ENCODE measurements at regions not wholly inside any gene's neighbourhood (a gene's known extent, or its start where the extent isn't known, plus 50 kb on each side); places are given as distances from the start of the nearest gene placed in this dataset.
"Not testable (repeated sequence)": the region's sequence is repeated elsewhere in the genome, so short reads cannot be mapped to it uniquely, and the experiment has no call there.

DNA sequence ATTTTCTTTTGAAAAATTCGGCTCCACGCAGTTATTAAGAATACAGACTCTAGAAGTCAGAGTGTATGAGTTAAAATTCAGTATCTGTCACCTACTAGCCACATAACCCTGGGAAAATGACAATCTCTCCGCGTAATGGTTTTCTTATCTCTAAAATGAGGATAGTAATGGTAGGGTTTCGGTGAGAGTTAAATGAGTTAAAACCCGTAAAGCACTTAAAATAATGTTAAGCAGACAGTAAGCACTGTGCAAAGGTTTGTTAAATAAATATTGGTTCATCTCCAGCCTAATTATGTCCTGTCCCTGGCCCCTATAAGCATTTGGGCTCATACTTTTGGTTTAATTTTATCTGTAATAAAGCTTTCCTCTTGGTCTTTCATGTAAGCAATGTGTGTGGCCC is 350.8 kb upstream of the GRIA3 start:
- DNase-seq, result no peak

DNA sequence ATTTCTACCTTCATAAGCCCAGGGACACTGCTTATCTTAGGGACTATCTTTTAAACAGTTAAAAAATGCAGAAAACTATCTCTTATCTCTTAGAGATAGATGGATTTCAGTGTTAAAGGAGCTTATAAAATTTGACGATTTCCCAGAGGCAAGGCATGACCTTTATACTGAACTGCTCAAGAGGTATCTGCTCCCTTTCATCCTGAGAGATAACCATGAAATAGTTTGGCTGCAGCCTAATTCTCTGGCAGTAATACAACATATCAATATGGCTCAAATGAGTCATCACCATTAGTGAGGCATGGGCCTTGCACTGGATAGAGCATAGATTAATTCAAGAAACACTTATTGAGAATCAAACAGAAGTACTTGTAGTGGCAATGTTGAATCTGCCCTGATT is 348.2 kb upstream of the GRIA3 start:
- DNase-seq, result no peak

DNA sequence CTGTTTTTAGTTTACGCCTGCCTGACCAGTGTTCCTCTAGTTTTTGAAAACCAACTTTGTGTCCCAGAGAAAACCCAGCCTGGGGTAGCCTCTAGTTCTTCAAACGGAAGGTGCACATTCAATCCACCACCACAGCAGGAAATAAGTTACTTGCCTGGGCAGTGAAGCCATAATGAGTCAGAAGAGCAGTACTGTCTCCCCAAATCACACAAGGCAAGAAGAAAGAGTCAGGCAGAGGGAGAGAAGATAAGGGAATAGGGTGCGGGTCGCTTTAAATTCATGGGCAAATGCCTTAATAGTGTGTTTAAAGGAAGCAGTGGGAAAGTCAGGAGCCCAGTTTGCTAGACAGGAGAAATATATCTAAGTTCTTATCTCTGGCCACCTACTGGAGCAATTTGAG is 333.8 kb upstream of the GRIA3 start:
- no peak for DNase-seq

DNA sequence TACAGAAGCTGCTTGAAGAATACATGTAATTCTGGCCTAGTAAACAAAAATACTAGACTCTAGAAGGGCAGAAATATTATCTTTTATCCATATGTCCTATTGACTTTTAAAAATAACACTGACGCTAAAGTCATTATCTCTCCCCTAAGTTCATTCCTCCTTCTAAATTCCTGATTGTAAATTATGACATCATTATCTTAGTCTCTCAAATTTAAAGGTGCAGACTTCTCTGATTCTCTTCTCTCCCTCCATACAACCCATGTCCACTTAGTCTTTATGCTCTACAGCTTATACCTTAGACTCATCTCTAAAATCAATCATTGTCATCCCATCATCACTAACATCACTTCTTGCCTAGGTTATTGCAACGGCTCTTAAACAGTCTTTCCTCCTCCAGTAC is 327.9 kb upstream of the GRIA3 start:
- DNase-seq, result no peak

DNA sequence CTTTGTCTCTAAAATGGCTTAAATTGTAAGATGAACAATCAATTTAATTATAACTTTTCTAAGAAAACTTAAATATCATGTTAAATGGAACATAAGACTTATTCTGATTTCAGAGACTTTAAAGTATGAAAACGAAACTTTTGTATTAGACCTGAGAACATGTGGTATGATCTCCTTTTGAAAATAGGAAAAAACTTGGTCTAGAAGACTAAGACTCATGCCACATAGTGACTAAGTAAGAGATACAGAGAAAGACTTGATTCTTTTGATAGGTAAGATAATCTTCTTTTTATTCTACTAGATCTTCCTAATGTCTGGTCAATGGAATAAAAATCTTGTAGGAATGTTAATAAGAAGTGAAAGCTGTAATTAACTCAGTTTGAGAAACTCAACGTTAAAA is 326.3 kb upstream of the GRIA3 start:
- no peak for DNase-seq

DNA sequence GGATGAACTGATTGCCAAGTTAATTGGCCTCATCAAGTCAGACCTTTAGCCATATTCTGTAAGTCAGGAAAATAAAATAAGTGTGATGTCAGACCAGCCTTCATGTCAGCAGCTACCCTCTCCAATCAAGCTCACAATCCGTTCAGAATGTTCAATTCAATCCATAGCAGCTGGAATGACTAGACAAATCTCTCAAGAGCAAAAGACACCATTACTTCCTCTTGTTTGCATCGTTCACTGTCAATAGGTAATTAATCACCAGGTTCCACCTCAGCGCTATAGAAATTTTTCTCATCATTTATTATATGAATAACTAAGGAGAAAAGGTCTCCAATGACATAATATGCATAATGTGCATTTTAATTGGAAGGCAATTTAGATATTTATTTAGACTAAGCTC is 321.0 kb upstream of the GRIA3 start:
- DNase-seq, result no peak

DNA sequence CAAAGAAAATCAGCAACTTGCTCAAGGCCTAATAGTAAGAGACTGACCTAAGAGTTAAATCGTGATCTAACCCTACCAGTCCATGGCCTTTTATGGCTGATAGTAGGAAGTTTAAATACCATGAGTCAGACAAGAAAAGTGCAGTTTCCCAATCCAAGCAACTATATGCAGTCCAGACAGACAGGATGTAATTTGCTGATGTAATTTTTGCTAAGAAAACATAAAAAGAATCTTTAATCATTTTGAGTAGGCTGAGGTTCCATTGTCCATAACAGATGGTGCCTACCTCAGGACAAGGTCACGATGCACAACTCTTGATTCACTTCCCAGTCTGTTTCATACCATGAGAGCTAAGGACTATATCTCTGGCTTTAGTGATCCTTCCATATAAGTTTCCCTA is 317.5 kb upstream of the GRIA3 start:
- DNase-seq, result no peak

DNA sequence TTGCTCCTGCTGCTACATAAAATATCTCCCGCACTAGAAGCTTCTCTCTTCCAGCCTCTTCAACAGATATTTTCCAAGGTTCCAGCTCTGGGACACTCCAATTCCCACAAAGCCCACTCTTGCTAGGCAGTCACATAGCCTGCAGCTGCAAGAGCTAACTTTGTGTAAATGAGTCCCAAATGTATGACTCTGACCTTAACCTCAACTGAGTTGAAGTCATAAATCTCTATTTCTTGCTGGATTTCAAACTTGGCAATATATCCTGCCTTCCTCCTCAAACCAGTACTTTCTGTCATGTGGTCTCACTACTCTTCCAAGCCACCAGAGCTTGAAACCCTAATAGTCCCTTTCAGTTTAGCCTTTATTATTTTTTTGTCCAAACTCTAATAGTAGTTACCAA is 315.4 kb upstream of the GRIA3 start:
- DNase-seq, result no peak

DNA sequence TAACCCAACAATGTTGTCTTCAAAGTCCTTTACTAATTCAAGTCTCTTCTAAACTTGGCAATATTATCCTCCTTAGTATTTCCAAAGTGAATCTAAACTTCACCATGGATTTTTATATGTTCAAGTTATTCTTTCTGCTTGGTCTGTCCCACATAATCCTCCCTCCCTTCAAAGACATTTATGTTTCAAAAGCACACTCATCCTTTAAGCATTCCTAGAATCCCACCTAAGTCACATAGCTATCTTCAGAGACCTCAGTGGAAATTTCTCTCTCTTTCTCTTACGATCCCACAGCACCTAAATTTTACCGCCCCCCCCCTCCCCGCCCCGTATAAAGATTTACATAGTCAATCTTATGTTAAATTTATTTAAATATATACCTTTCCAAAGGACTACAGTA is 314.9 kb upstream of the GRIA3 start:
- DNase-seq, result no peak

DNA sequence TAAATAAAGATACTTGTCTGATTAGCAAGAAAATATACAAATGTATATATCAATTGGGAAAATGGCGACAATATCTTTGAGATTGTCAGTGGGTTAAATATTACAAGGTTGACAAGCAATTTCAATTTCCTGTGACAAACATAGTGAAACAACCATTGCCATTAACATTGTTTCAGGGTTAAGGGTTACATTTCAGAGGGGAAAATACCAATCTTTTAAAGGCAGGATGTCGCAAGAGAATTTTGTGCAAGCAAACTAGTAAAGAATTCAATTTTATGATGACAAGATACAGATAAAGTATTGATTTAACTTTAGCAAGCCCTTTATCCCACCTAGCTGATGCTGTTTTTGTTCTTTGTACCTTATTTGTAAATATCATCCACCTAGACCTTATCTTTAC is 305.8 kb upstream of the GRIA3 start:
- DNase-seq, result no peak

DNA sequence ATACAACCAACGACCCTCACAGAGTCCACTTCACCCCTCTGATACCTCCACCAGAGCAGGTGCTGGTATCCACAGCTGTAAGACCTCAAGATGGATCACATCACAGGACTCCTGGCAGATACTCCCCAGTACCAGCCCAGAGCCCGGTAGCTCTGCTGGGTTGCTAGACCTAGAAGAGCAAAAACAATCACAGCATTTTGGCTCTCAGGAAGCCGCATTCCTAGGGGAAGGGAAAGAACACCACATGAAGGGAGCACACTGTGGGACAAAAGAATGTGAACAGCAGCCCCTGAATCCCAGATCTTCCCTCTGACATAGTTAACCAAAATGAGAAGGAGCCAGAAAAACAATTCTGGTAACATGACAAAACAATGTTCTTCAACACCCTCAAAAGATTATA is 303.1 kb upstream of the GRIA3 start:
- DNase-seq, result no peak

DNA sequence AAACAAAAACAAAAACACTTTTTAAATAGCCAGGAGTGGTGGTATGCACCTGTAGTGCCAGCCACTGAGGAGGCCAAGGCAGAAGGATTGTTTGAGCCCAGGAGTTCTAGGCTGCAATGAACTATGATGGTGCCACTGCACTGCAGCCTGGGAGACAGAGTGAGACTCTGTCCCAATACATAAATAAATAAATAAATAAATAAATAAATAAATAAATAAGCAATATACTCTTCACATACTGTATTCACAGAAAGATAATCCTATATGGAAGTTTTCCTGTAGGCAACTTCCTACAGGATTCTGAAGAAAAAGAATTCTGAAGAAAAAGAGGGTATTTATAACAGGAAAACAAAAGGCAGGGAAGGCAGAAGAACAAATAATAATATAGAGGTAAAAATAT is 293.3 kb upstream of the GRIA3 start:
- DNase-seq, result no peak

DNA sequence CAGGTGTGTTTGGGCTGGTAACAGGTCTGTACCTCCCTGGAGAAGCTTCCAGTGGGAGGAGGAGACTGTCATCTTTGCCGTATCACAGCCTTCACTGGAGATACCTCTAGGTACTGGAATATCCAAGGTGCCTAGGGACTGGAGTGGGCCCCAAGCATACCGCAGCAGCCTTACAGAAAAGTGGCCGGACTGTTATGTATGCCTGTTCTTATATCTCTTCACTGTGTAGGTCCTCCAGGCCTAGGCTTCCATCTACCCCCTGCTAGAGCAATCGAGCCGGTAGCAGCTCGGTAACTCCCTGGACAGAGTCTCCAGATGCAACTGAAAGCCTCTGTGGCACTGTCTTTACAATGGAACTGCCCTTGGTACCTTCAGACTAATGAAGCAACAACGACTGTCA is 277.4 kb upstream of the GRIA3 start:
- DNase-seq, result no peak

DNA sequence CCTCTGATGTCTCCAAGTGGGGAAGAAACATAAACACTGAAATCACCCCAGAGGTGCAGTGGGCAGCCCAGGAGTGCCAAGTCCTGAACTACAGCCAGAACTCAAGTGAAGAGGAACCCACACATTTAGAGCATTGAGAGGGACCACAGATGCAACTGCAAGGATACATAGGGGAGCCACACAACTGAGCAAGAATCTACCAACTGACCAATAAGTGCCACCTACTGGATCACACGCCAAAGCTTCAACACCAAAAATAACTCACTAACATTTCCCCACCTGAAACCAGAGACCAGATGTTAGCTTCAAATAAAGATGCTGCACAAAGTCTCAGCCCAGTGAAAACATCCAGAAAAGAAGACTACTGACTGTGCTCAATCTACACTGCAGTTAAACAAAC is 276.7 kb upstream of the GRIA3 start:
- no peak for DNase-seq

DNA sequence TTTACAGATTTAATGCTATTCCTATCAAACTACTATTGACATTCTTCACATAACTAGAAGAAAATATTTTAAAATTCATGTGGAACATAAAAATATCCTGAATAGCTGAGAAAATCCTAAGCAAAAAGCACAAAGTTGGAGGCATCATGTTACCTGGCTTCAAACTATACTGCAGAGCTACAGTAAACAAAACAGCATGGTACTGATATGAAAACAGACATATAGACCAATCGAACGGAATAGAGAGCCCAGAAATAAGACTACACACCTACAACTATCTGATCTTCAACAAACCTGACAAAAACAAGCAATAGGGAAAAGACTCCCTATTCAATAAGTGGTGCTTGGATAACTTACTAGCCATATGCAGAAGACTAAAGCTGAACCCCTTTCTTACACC is 273.4 kb upstream of the GRIA3 start:
- DNase-seq, result no peak

DNA sequence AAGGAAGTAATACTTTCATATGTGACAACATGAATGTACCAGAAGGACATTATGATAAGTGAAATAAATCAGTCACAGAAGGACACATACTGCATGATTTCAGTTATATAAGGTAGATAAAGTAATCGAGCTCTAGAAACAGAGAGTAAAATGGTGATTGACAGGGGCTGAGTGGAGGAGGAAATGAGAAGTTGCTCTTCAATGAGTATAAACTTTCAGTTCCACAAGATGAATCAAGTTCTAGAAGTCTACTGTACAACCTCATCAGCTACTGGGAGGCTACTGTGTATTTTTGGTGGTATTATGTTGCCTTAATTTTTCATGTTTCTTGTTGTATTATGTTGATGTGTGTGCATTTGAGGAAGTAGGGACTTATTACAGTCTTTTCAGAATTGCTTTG is 270.9 kb upstream of the GRIA3 start:
- no peak for DNase-seq

DNA sequence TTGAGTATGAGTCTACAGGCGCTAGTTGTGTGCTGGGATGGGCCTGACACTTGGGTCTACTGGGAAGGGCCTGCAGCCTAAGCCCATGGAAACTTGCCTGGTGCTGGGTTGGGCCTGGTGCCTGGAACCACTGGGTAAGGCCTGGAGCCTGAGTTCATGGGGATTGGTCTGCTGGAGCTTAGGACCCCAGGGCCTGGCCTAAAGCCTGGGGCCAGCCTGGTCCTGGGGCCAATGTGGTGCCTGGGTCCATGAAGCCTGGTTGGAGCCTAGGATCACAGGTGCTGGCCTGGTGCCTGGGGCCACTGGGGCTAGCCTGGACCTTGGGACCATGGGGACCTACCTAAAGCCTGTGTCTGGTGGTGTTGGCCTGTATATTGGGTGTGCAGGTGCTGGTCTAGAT is 270.3 kb upstream of the GRIA3 start:
- no peak for DNase-seq

DNA sequence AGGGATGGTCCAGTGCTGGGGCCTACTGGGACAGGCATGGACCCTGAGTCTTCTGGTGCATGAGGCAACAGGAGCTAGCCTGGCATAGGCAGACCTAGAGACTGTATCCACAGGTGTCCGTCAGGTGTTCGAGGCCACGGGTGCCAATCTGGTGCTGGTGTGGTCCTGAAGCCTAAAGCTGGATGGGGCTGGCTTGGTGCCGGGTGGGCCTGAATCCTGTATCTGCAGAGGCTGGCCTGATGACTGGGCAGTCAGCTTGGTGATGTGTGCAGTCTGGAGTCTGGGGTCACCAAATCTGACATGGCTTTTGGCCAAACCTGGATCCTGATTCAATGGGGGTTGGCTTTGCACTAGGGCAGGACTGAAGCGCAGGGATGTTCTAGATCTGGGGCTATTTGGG is 269.8 kb upstream of the GRIA3 start:
- no peak for DNase-seq

DNA sequence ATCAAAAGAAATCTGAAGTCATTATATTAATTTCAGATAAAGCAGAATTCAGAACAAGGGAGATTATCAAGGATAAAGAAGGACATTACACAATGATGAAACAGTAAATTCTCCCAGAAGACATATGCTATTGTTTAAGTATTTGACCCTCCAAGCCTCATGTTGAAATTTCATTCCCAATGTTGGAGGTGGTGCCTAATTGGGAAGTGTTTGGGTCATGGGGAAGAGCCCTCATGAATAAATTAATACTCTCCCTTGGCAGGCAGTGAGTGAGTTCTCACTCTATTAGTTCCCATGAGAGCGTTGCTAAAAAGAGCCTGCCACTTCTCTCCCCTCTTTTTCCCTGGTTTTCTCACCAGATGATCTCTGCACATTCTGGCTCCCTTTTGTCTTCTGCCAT is 249.9 kb upstream of the GRIA3 start:
- no peak for DNase-seq

DNA sequence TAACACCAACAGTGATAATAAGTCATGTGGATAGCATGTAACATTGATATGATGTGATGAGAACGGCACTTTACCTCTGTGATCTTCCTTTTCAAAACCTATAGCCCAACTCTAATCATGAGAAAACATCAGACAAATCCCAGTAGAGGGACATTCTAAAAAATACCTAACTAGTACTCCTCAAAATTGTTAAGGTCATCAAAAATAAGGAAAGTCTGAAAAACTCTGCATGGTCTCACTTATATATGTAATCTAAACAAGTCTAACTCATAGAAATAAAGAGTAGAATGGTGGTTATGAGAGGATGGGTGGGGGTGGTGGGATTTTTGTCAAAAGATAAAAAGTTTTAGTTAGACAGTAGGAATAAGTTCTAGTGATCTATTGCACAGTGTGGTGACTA is 243.9 kb upstream of the GRIA3 start:
- DNase-seq, result no peak

DNA sequence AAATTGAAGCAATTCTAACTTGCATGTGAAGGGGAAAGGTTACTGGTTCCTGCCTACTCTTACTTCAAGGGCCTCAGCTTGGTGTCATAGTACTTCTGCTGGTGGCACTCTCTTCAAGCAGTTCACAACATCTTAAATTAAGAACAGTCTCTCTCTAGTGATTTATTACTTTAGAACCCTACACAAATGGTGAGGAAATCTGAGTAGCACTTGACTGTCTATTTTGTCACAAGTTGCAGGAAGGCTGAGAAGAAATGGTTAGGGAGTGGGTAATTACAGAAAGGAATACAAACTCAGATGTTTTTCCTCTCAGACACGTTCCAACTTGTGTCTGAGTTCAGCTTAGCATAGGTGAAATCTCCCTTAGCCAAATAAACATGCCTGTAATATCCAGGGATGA is 242.3 kb upstream of the GRIA3 start:
- no peak for DNase-seq

DNA sequence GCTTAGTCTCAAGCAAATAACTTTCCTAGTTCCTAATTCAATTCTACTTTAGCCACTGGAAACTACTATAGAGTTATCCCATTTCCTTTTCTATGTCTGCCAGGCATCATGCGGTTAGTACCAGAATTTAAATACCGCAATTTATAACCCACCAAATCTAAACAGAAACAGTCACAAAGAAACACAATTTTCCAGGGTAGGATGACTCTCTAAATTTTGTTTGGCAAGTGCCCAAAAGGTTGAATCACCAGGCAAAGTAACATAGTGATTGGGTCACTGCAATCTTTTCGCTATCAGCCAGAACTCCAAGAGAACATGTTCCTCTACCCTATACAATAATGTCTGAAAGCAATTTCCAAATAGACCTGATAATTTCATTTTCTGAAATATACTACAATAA is 240.2 kb upstream of the GRIA3 start:
- DNase-seq, result no peak

DNA sequence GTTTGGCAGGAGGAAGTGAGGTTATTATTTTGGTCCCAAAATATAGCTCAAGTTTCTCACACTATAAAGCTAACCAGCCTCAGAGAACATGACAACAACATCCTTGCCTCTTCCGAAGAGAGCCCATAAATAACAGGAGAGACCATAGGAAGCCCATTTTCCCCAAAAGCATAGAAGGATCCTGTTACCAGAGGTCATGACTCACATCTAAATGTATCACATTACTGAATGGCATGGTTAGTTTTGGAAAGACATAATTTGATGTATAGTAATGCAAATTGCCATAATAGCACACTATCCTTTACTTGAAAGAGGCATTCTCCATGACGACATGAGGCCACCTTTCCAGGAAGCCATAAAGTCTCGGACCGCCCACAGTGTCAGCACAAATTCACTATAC is 238.8 kb upstream of the GRIA3 start:
- no peak for DNase-seq

DNA sequence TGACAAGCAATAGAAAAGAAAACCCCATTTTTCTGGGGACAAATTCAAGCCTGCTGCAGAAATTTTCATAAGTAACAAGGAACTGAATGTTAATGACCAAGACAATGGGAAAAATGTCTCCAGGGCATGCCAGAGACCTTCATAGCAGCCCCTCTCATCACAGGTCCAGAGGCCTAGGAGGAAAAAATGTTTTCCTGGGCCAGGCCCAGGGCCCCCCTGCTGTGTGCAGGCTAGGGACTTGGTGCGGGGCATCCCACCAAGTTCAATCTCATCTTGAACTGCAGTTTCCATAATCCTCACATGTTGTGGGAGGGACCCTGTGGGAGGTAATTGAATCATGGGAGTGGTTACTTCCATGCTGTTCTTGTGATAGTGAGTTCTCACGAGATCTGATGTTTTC is 211.5 kb upstream of the GRIA3 start:
- DNase-seq, result no peak

DNA sequence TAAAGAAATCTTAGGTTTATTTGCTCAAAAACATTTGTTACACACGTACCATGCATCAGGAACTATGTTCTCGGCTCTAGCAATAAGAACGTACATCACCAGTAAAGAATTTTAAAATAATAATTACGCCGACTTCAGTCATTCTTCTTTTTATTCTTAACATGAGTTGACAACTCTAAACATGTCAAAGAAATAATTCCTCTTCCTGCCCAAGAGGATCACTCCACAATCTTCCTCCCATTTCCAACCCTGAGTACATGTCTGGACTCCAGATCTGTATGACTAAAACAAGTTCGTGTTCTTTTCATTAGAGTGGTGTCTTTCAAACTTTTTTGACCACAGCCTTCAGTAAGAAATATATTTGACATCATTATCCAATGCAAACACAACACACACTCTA is 201.6 kb upstream of the GRIA3 start:
- DNase-seq, result no peak

DNA sequence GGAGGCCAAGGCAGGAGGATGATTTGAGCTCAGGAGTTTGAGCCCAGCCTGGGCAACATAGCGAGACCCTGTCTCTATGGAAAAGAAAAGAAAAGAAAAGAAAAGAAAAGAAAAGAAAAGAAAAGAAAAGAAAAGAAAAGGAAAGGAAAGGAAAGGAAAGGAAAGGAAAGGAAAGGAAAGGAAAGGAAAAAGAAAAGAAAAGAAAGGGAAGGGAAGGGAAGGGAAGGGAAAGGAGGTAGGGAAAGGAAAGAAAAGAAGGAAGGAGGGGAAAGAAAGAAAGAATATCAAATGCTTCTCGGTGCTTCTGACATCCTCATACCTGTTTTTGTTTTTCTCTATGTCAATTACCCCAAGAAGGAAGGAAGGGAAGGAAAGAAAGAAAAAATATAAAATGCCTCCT is 181.2 kb upstream of the GRIA3 start:
- not testable (repeated sequence) for DNase-seq

DNA sequence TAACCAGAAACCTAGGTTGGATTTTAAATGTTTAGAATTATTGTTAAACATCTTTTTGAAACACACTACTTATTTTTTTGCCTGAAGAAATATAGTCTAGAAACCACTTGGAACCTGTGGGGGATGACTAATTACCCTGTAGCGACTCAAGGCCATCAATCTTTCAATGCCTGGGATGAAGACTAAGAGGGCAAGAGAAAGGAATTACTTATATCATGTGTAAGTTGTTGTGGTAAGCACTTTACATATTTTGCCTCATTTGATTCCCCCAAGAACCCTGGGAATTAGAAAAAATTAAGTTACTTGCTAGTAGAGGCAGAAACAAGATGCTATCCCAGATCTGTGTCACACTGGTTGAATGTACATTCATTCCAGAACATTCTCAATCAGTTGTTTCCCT is 170.9 kb upstream of the GRIA3 start:
- no peak for DNase-seq

Data from DMS 273 treated with DMSO at 0.1 percent for 48 hours (cell line).